ENCODE measurements at regions not wholly inside any gene's neighbourhood (a gene's known extent, or its start where the extent isn't known, plus 50 kb on each side); places are given as distances from the start of the nearest gene placed in this dataset.

DNA sequence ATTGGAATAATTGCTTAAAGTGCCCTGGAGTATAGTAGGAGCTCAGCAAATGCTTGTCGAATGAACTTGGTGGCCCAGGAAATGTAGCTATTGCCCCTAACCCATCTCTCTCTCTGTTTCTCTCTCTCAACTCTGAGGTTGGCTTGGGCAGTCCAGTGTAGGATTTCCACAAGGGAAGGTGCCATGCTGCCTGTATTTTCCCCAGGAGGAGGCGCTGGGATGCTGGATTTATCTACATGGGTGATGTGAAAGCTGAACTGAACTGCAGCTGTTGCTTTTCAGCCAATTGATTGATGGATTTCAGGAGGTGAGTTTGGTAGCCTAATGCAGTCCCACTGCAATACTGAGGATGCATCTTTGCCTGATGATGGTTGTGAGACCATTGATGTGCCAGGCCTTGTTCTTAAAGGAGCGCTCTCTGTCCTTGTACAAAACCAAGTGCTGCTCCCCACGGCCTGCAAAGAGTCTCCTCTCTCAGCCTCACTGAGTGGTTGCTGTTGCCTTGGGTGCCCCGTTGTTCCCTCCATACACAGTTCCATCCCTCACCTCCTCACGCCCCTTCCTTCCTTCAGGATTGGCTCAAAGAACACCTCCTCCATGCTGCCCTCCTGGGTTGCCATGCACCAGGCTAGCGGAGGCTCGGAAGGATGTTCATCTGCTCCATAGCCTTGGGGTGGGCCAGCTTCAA is 200.6 kb downstream of the GLRX3 start:
- no peaks in the 10 kb centered on the region for H3K4me1 ChIP-seq (ENCODE audit: control insufficient read depth, extremely low read depth, insufficient read depth, low read length)
- dilution Hi-C loops (cut with MboI; ENCODE audit: extremely low pct_ligation_motif_present, low sequenced_read_pairs), result no loop called here
- no peak for FAIRE-seq
- peaks cover 10% of the 10 kb centered on the region for H3K9me3 ChIP-seq (ENCODE audit: control insufficient read depth, low read depth, low read length)
- H4K20me1 ChIP-seq (ENCODE audit: control insufficient read depth, extremely low read depth, insufficient read depth, low read length), result no peaks in the 10 kb centered on the region
- no peak overlapping the region for H3K27ac ChIP-seq (ENCODE audit: control insufficient read depth, insufficient read depth, low read length)
- H3K9ac ChIP-seq (ENCODE audit: control insufficient read depth, extremely low read depth, insufficient read depth, low read length), result no peak overlapping the region
- DNase-seq (ENCODE audit: low read depth, low spot score), result no peak
- H3K36me3 ChIP-seq (ENCODE audit: control insufficient read depth in 2 of 2, extremely low read depth in 1 of 2, insufficient read depth in 2 of 2, low read length in 2 of 2), result no peaks in the 10 kb centered on the region
- no peaks in the 10 kb centered on the region for H3K79me2 ChIP-seq (ENCODE audit: control insufficient read depth, insufficient read depth, low read length)
- no peak overlapping the region for H3K4me3 ChIP-seq (ENCODE audit: control insufficient read depth in 2 of 3, extremely low read depth in 1 of 3, insufficient read depth in 2 of 3, low read depth in 1 of 3, low read length in 3 of 3)
- no peaks in the 10 kb centered on the region for H3K9me1 ChIP-seq (ENCODE audit: control insufficient read depth, extremely low read depth, insufficient read depth, low read length)
- no peaks in the 10 kb centered on the region for H3K27me3 ChIP-seq (ENCODE audit: control insufficient read depth, extremely low read depth, insufficient read depth, low read length)
- no peak for TF ChIP-seq EZH2 (IDR thresholded peaks at IDR 0.05; ENCODE audit: low read length)
- no peak overlapping the region for H2AFZ ChIP-seq (ENCODE audit: control insufficient read depth, low read length)
- no peak overlapping the region for H3K4me2 ChIP-seq (ENCODE audit: control insufficient read depth, extremely low read depth, insufficient read depth, low read depth, low read length)

DNA sequence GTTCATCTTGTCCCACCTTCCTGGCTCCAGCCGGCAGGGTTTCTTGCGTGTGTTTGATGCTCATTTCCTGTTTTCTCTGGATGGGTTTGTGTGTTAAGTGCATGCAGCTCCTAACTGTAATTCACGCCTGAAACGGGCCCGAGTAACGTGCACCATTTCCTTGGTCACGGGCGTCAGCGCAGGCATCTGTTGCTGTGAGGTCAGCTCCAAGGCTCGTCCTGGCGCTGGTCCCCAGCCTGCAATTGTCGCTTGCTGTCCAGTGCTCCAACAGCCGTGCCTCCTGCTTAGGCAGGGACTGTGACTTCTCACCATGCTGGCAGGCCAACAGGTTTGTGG is 201.1 kb downstream of the GLRX3 start:
- DNase-seq (ENCODE audit: low read depth, low spot score) (no peak), FAIRE-seq (no peak)
- no peak overlapping the region for H3K4me2 ChIP-seq (ENCODE audit: control insufficient read depth, extremely low read depth, insufficient read depth, low read depth, low read length)
- TF ChIP-seq EZH2 (IDR thresholded peaks at IDR 0.05; ENCODE audit: low read length), result no peak
- TF ChIP-seq, protein P1, sequence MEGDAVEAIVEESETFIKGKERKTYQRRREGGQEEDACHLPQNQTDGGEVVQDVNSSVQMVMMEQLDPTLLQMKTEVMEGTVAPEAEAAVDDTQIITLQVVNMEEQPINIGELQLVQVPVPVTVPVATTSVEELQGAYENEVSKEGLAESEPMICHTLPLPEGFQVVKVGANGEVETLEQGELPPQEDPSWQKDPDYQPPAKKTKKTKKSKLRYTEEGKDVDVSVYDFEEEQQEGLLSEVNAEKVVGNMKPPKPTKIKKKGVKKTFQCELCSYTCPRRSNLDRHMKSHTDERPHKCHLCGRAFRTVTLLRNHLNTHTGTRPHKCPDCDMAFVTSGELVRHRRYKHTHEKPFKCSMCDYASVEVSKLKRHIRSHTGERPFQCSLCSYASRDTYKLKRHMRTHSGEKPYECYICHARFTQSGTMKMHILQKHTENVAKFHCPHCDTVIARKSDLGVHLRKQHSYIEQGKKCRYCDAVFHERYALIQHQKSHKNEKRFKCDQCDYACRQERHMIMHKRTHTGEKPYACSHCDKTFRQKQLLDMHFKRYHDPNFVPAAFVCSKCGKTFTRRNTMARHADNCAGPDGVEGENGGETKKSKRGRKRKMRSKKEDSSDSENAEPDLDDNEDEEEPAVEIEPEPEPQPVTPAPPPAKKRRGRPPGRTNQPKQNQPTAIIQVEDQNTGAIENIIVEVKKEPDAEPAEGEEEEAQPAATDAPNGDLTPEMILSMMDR (optimal IDR thresholded peaks at IDR 0.05 in 1 of 3, IDR thresholded peaks at IDR 0.05 in 1 of 3, conservative IDR thresholded peaks at IDR 0.05 in 1 of 3; ENCODE audit: extremely low read depth in 1 of 3, insufficient read depth in 2 of 3, low read length in 3 of 3), result no peak
- peaks cover 12% of the 10 kb centered on the region for H3K9me3 ChIP-seq (ENCODE audit: control insufficient read depth, low read depth, low read length)
- dilution Hi-C loops (cut with MboI; ENCODE audit: extremely low pct_ligation_motif_present, low sequenced_read_pairs), result no loop called here
- no peaks in the 10 kb centered on the region for H3K9me1 ChIP-seq (ENCODE audit: control insufficient read depth, extremely low read depth, insufficient read depth, low read length)
- no peaks in the 10 kb centered on the region for H3K36me3 ChIP-seq (ENCODE audit: control insufficient read depth in 2 of 2, extremely low read depth in 1 of 2, insufficient read depth in 2 of 2, low read length in 2 of 2)
- no peaks in the 10 kb centered on the region for H3K4me1 ChIP-seq (ENCODE audit: control insufficient read depth, extremely low read depth, insufficient read depth, low read length)
- no peak overlapping the region for H3K4me3 ChIP-seq (ENCODE audit: control insufficient read depth in 2 of 3, extremely low read depth in 1 of 3, insufficient read depth in 2 of 3, low read depth in 1 of 3, low read length in 3 of 3)
- H2AFZ ChIP-seq (ENCODE audit: control insufficient read depth, low read length), result no peak overlapping the region
- no peaks in the 10 kb centered on the region for H3K79me2 ChIP-seq (ENCODE audit: control insufficient read depth, insufficient read depth, low read length)
- H3K27ac ChIP-seq (ENCODE audit: control insufficient read depth, insufficient read depth, low read length), result no peak overlapping the region
- H4K20me1 ChIP-seq (ENCODE audit: control insufficient read depth, extremely low read depth, insufficient read depth, low read length), result no peaks in the 10 kb centered on the region
- no peaks in the 10 kb centered on the region for H3K27me3 ChIP-seq (ENCODE audit: control insufficient read depth, extremely low read depth, insufficient read depth, low read length)
- H3K9ac ChIP-seq (ENCODE audit: control insufficient read depth, extremely low read depth, insufficient read depth, low read length), result no peak overlapping the region
